ENCODE measurements at regions not wholly inside any gene's neighbourhood (a gene's known extent, or its start where the extent isn't known, plus 50 kb on each side); places are given as distances from the start of the nearest gene placed in this dataset.

GRCh38 chr5:168039566-168040248 is 251.7 kb upstream of the WWC1 start:
- no peaks in the 10 kb centered on the region for H3K36me3 ChIP-seq (ENCODE audit: insufficient read depth, low read length)
- no peak overlapping the region for H3K4me2 ChIP-seq (ENCODE audit: low read length)
- H3K9me3 ChIP-seq (ENCODE audit: low read length), result no peaks in the 10 kb centered on the region
- no peak overlapping the region for H3K27ac ChIP-seq (ENCODE audit: low read depth, low read length, poor library complexity, severe bottlenecking)
- CTCF ChIA-PET (ENCODE audit: unreplicated experiment), result no interaction called here
- H2AFZ ChIP-seq (ENCODE audit: low read length), result no peak overlapping the region
- no peaks in the 10 kb centered on the region for H3K4me1 ChIP-seq (ENCODE audit: insufficient read depth, low read length, poor library complexity, severe bottlenecking)
- intact Hi-C loops (cut with micrococcal nuclease; ENCODE audit: unreplicated experiment), result no loop called here
- no peaks in the 10 kb centered on the region for H3K9me2 ChIP-seq (ENCODE audit: insufficient read depth, low read length)
- H4K20me1 ChIP-seq (ENCODE audit: insufficient read depth, low read length), result no peaks in the 10 kb centered on the region
- no peak overlapping the region for H3K4me3 ChIP-seq (ENCODE audit: low read depth, low read length, poor library complexity, severe bottlenecking)
- POLR2A ChIA-PET, result no interaction called here
- no peak for DNase-seq (ENCODE audit: low spot score)
- no TSS peak for BruUV-seq (replicated peaks)
- no peaks in the 10 kb centered on the region for H3K79me2 ChIP-seq (ENCODE audit: insufficient read depth, low read depth, low read length)
- no peak for TF ChIP-seq EZH2phosphoT487 (IDR thresholded peaks at IDR 0.05; ENCODE audit: borderline replicate concordance, low read depth, low read length)
- TF ChIP-seq CTCF (conservative IDR thresholded peaks at IDR 0.05; ENCODE audit: low read length), result no peak

GRCh38 chr5:168041583-168041982 is 249.9 kb upstream of the WWC1 start:
- Histone ChIP-seq H3K9me2 (ENCODE audit: insufficient read depth, low read length) (no peaks in the 10 kb centered on the region), H3K36me3 (ENCODE audit: insufficient read depth, low read length) (no peaks in the 10 kb centered on the region), H3K4me2 (ENCODE audit: low read length) (no peak overlapping the region), H3K27ac (ENCODE audit: low read depth, low read length, poor library complexity, severe bottlenecking) (no peak overlapping the region), H3K4me1 (ENCODE audit: insufficient read depth, low read length, poor library complexity, severe bottlenecking) (no peaks in the 10 kb centered on the region), H3K9me3 (ENCODE audit: low read length) (no peaks in the 10 kb centered on the region), H3K4me3 (ENCODE audit: low read depth, low read length, poor library complexity, severe bottlenecking) (no peak overlapping the region), H2AFZ (ENCODE audit: low read length) (no peak overlapping the region), H3K79me2 (ENCODE audit: insufficient read depth, low read depth, low read length) (no peaks in the 10 kb centered on the region), H4K20me1 (ENCODE audit: insufficient read depth, low read length) (no peaks in the 10 kb centered on the region)
- TF ChIP-seq EZH2phosphoT487 (IDR thresholded peaks at IDR 0.05; ENCODE audit: borderline replicate concordance, low read depth, low read length) (no peak), CTCF (conservative IDR thresholded peaks at IDR 0.05; ENCODE audit: low read length) (no peak)
- ChIA-PET POLR2A (no interaction called here), CTCF (ENCODE audit: unreplicated experiment) (no interaction called here)
- intact Hi-C loops (cut with micrococcal nuclease; ENCODE audit: unreplicated experiment), result no loop called here
- BruUV-seq (replicated peaks), result no TSS peak
- no peak for DNase-seq (ENCODE audit: low spot score)

GRCh38 chr5:168042284-168043068 is 249.0 kb upstream of the WWC1 start:
- no peak for TF ChIP-seq EZH2phosphoT487 (IDR thresholded peaks at IDR 0.05; ENCODE audit: borderline replicate concordance, low read depth, low read length)
- no peak for TF ChIP-seq CTCF (conservative IDR thresholded peaks at IDR 0.05; ENCODE audit: low read length)
- intact Hi-C loops (cut with micrococcal nuclease; ENCODE audit: unreplicated experiment), result no loop called here

More at GRCh38 chr5:168042284-168043068, 249.0 kb upstream of the WWC1 start:
- Histone ChIP-seq H3K79me2 (ENCODE audit: insufficient read depth, low read depth, low read length) (no peaks in the 10 kb centered on the region), H3K4me3 (ENCODE audit: low read depth, low read length, poor library complexity, severe bottlenecking) (no peak overlapping the region), H3K4me1 (ENCODE audit: insufficient read depth, low read length, poor library complexity, severe bottlenecking) (no peaks in the 10 kb centered on the region), H3K4me2 (ENCODE audit: low read length) (no peak overlapping the region), H4K20me1 (ENCODE audit: insufficient read depth, low read length) (no peaks in the 10 kb centered on the region), H3K9me3 (ENCODE audit: low read length) (no peaks in the 10 kb centered on the region), H3K9me2 (ENCODE audit: insufficient read depth, low read length) (no peaks in the 10 kb centered on the region), H2AFZ (ENCODE audit: low read length) (no peak overlapping the region), H3K27ac (ENCODE audit: low read depth, low read length, poor library complexity, severe bottlenecking) (no peak overlapping the region), H3K36me3 (ENCODE audit: insufficient read depth, low read length) (no peaks in the 10 kb centered on the region)
- ChIA-PET CTCF (ENCODE audit: unreplicated experiment) (no interaction called here), POLR2A (no interaction called here)
- no peak for DNase-seq (ENCODE audit: low spot score)
- no TSS peak for BruUV-seq (replicated peaks)
